KG1 (cell line): ENCODE measurements at regions not wholly inside any gene's neighbourhood (a gene's known extent, or its start where the extent isn't known, plus 50 kb on each side); places are given as distances from the start of the nearest gene placed in this dataset.
"Not testable (repeated sequence)": the region's sequence is repeated elsewhere in the genome, so short reads cannot be mapped to it uniquely, and the experiment has no call there.

Experiments
- DNase-seq: peaks from one replicate; lab custom pipeline; 2025; lab: John Stamatoyannopoulos, UW

DNA sequence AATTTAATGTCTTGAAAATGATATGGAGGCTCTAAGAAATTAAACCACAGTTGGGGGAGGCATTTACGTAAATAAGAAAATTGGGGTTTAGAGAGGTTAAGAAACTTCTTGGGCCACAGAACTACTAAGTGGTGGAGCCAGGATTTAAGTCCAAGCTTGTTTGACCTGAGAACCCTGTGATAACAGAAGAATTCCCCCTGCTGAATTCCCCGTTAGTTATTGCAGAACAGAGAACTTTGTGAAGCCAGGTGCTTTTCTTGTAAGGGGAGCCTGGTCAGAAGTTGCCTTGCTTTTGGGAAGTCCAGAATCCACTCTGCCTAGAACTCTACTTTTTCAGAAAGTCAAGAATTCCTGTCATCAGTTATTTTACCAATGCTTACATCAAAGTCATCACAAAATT lies 309.3 kb upstream of the SEMA6A start:
- DNase-seq, result no peak

DNA sequence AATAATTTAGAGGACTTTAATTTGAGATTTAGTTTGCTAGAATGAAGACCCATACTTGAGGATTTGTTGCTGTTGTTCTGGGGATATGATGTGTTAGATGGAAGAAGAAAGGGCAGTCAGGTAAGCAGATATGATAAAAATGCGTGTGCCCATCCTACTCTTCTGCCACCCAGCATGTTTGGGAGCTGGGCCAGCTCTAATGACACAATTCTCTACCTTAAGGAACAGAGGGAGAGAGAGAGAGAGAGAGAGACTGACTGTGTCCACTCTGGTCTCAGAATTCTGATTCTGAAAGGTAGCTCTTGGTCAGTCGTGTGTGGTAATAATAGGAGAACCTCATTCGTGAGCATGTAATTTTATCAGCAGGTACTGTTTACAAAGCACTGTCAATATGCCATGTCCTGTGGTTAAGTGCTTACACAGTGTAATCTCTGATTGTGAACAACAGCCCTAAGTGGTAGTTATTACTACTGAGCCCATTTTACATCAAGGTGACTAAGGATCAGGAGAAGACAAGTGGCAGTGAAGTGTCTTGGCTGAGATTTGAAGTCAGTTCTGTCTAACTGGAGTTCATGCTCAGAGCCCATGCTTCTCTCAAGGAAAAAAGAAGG lies 307.4 kb upstream of the SEMA6A start:
- no peak for DNase-seq

DNA sequence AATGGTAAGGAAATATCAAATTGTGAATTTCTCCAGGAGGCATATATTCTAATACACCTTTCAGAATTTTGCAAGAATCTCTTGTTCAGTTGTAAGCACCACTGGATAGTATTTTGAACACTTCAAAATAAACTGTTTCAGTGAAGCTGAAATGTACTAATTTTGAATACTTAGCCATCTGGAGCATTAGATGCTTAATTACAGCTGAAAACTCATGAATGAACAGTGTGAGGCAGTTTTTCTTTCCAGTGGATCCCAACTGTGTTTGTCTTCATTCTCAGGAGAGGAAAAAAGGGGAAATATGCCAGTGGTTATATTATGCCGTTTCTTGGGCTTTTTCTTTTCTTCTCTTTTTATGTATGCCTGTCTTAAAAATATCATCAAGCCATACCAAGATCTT lies 306.0 kb upstream of the SEMA6A start:
- DNase-seq, result no peak

DNA sequence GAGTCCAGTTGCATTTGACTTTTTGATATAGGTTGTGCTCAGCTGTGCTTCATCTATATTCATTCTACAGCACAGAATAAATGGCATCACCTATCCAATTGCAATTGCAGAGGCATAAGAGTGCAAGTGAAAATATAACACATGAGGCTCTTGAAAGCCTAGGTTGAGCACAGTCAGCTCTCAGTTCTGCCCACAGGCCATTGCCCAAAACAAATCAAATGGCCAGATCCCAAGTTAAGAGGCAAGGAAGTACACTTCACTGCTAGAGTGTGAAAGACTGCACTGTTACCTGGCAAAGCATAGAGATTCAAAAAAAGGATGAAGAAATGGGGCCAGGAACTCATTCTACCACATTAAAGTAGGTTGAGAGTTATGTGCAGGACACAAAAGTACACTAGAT lies 305.5 kb upstream of the SEMA6A start:
- no peak for DNase-seq

DNA sequence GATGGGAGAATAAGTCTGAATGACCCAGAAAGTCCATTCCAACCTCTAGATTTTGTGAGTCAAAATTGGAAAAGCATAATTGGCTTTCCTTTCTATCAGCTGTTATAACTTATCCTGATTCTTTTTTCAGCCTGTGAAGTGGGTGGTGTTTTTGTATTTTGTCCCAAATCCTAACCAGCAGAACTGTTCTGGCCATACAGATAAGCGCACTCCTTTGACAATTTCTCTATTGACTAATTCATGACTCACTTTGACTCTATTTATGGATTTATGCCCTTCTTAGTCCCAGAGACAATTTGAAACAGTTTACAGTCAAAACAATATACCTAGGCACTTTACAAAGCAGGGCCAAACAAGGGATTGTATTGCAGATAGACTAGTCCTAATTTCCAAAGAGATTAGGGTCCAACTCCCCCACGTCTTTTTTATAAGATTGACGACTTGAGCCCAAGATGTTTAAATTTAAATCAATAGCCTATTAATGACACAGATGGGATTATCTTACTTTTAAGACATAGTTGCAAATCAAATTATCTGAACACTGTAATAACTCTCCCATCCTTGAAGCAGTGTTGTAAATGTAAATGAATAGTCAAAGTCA lies 301.7 kb upstream of the SEMA6A start:
- DNase-seq, result no peak

- no peak for DNase-seq
Measured at GRCh38 chr5:116872986-116873385, 298.4 kb upstream of the SEMA6A start.

DNA sequence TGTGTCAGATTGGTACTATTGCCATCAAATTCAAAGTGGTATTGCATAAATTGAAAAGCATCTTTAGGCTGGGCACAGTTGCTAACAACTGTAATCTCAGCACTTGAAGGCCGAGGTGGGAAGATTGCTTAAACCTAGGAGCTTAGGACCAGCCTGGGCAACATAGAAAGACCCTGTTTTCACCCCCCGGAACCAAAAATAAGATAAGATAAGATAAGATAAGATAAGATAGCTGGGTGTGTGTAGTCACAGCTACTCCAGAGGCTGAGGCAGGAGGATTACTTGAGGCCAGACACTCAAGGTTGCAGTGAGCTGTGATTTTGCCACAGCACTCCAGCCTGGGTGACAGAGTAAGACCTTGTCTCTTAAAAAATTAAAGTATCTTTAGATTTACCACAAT lies 297.9 kb upstream of the SEMA6A start:
- DNase-seq, result no peak

DNA sequence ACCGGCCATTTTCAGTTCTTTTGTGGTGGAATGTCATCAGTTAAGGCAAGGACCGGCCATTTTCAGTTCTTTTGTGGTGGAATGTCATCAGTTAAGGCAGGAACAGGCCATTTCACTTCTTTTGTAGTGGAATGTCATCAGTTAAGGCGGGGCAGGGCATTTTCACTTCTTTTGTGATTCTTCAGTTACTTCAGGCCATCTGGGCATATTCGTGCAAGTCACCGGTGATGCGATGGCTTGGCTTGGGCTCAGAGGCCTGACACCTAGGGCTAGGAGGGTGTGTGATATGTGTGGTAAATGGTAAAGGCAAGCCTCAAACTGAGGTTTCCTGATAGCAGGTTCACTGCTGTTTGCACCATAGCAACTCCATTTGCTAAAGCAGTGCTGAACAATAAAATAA lies 293.2 kb upstream of the SEMA6A start:
- not testable (repeated sequence) for DNase-seq

GRCh38 chr5:116865651-116866050 lies 291.0 kb upstream of the SEMA6A start:
- no peak for DNase-seq

GRCh38 chr5:116864838-116865190 lies 290.2 kb upstream of the SEMA6A start:
- no peak for DNase-seq

GRCh38 chr5:116864157-116864837 lies 289.7 kb upstream of the SEMA6A start:
- DNase-seq, result no peak

- DNase-seq, result no peak
Measured at GRCh38 chr5:116862632-116863455, 288.2 kb upstream of the SEMA6A start.

DNA sequence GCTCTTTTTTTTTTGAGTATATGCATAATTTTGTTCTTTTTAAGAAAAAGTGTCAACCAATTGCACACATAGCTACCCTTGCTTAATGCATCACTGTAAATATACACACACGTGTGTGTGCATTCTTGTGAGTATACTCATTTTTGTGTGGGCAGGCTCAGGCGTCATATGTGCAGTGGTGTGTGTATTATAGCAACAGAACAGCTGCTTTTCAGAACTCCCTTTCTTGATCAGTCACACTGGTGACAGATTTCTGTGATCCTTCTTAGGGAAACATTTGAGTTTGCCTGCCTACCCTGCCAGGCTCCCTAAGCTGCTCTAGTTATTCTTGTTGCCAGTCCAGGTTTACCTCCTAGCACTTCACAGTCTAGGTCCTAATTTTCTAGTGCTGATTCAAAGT lies 287.0 kb upstream of the SEMA6A start:
- DNase-seq, result no peak

- DNase-seq, result no peak
Measured at GRCh38 chr5:116861097-116861496, 286.5 kb upstream of the SEMA6A start.

GRCh38 chr5:116859666-116860320 lies 285.2 kb upstream of the SEMA6A start:
- no peak for DNase-seq

GRCh38 chr5:116858705-116859333 lies 284.2 kb upstream of the SEMA6A start:
- DNase-seq, result no peak

DNA sequence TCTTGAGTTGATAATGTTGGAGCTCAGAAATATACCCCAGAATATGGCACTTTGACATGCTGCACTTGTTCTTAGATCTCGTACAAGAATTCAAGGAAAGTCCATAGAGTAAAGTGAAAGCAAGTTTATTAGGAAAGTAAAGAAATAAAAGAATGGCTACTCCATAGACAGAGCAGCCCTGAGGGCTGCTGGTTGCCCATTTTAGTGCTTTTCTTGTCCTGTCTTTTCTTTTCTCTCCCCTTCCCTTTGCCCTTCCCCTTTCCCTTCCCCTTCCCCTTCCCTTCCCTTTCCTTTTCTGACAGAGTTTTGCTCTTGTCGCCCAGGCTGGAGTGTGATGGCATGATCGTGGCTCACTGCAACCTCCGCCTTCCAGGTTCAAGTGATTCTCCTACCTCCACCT lies 283.4 kb upstream of the SEMA6A start:
- not testable (repeated sequence) for DNase-seq

DNA sequence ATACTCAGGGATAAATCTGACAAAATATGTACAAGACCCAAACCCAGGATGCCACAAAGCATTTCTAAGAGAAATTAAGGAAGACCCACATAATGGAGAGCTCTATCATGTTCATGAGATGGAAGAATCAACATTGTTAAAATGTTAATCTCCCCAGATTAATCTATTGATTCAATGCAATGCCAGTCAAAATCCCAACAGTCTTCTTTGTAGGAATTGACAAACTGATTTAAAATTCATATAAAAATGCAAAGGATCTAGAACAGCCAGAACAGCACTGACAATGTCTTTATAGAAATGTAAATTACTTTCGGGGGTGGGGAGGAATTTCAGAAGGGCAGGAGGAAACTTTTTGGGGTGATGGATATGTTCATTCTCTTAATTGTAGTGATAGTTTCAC lies 281.6 kb upstream of the SEMA6A start:
- no peak for DNase-seq

DNA sequence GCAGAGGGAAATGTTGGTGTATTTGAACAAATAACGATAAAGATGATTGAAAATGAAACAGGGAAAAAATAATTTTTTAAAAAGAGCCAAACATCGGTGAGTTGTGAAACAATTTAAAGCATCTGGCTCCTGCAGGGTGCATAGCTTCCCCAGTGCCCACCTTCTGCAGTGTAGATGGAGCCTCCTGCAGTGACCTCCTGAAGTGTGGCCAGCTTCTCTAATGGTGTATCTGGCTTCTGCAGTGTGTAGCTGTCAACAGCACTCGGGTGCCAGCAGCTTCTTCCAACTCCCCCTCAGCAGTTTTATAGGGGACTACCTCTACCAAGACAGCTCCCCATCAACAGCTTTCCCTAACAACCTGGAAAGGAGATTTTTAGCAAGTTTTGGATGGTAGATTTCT lies 279.4 kb upstream of the SEMA6A start:
- no peak for DNase-seq

DNA sequence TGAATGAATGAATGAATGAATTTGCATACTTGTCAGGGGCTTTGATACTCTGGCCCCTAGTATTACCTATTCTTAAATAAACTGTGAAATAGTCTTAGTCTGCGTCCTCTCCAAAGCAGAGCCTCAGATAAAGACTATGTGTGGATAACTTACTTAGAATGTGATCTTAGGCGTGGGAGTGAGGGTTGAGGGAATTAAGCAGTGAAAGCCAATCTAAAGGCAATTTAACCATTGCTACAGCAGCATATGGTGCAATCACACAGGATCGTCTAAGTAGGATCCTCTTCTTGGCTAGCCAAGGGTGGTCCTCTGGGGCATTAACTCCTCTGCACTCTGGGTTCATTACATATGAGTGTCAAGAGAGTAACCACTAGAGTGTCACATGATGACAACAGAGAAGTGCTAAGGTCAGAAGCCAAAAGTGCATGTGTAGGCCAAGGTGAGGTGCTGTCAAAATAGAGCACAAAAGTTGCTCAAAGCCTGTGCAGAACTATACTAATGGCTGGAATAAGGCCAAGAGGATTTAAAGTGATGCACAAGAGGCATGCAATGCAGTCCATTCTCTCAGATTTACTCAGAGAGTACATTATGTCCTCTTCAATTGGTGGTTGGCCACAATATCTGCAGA lies 274.4 kb upstream of the SEMA6A start:
- no peak for DNase-seq

- no peak for DNase-seq
Measured at GRCh38 chr5:116847960-116848359, 273.3 kb upstream of the SEMA6A start.
